Erythroblast (primary cell): ENCODE measurements at regions not wholly inside any gene's neighbourhood (a gene's known extent, or its start where the extent isn't known, plus 50 kb on each side); places are given as distances from the start of the nearest gene placed in this dataset.

Experiments used
- GATA1 ChIP-seq: IDR thresholded peaks from 2 replicates; pipeline ENCODE4 v1.6.1; 2011; ENCODE audit warnings: low read depth, mild to moderate bottlenecking, control low read depth, low read length, moderate library complexity
- POLR2A ChIP-seq: IDR thresholded peaks from 2 replicates; pipeline ENCODE4 v1.6.1; 2011; ENCODE audit warnings: mild to moderate bottlenecking, low read length

GRCh38 chr17:79330229-79330628, 255.6 kb downstream of the ENGASE start:
- TF ChIP-seq POLR2A (no peak), GATA1 (no peak)
